Astrocyte of the spinal cord (primary cell): ENCODE measurements at regions not wholly inside any gene's neighbourhood (a gene's known extent, or its start where the extent isn't known, plus 50 kb on each side); places are given as distances from the start of the nearest gene placed in this dataset.
"Not testable (repeated sequence)": the region's sequence is repeated elsewhere in the genome, so short reads cannot be mapped to it uniquely, and the experiment has no call there.

ENCODE experiments used
- DNase-seq: peaks from one replicate; pipeline ENCODE4 v3.0.0; 2011; ENCODE audit warnings: low read depth, low spot score
- H3K4me3 ChIP-seq: 2 replicates; pipeline ENCODE4 v1.5.1; 2011; ENCODE audit warnings: low read depth, mild to moderate bottlenecking, low read length, moderate library complexity
- in situ Hi-C: cut with HindIII; loops from 2 replicates; pipeline ENCODE4 v1.10.0; 2017; ENCODE audit warnings: low sequenced_read_pairs
- TF ChIP-seq, protein P1 (sequence below): IDR thresholded peaks from 2 replicates; pipeline ENCODE4 v1.5.1; 2012; ENCODE audit warnings: low read depth, mild to moderate bottlenecking, low read length, inconsistent platforms

DNA sequence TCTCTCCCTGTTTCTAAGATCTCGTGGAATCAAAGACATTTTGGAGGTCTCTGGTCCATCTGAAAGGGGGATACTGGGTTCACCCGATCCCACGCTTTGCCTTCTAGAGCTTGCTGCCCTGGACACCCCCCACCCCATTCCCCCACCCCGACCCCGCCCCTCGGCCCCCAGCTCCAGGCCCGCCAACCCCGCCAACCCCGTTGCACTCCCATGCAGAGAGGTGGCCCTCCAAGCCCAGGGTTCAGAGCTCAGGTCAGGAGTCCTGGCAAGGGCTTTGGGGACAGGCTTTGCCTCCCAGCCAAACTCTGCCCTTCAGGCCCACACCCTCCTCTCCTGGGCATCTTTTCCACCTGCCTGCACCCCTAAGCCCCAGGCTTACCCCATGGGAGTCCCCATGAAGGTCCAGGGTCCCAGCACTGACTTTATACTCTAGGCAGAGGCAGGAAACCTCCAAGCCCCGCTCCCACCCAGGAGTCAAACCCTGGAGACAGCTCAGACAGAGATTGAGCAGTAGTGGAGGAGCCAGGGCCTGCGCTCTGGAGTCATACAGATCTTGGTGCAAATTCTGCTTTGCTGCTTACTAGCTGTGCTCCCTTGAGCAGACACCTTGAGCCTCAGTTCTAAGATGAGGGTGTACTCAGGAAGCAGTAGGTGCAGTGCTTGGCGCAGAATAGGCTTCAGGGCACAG lies 155.9 kb downstream of the FOXD2 start:
- no peak overlapping the region for H3K4me3 ChIP-seq
- TF ChIP-seq, protein P1, sequence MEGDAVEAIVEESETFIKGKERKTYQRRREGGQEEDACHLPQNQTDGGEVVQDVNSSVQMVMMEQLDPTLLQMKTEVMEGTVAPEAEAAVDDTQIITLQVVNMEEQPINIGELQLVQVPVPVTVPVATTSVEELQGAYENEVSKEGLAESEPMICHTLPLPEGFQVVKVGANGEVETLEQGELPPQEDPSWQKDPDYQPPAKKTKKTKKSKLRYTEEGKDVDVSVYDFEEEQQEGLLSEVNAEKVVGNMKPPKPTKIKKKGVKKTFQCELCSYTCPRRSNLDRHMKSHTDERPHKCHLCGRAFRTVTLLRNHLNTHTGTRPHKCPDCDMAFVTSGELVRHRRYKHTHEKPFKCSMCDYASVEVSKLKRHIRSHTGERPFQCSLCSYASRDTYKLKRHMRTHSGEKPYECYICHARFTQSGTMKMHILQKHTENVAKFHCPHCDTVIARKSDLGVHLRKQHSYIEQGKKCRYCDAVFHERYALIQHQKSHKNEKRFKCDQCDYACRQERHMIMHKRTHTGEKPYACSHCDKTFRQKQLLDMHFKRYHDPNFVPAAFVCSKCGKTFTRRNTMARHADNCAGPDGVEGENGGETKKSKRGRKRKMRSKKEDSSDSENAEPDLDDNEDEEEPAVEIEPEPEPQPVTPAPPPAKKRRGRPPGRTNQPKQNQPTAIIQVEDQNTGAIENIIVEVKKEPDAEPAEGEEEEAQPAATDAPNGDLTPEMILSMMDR, result no peak
- no peak for DNase-seq
- in situ Hi-C loops, result no loop called here

GRCh38 chr1:47594627-47595026 lies 156.8 kb downstream of the FOXD2 start:
- no peak overlapping the region for H3K4me3 ChIP-seq
- no peak for DNase-seq
- TF ChIP-seq, protein P1, result no peak
- in situ Hi-C loops, result no loop called here

DNA sequence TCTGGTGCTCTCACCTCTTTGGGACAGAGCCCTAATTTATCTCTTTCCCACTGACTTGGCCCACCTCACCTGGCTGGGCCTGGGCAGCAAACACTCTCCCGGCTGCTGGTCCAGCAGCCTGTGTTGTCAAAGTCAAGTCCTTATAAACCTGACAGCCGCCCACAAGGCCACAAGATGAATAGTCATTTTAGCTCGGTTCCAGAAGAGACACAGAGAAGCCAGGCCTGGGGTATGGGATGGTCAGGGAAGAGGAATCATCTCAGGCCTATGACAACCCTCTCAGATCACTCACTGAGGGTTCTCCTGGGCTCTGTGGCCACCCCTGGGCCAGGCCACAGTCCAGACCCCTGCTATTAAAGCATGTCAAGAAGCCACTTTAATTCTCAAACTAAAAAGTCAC lies 158.5 kb downstream of the FOXD2 start:
- TF ChIP-seq, protein P1, result no peak
- H3K4me3 ChIP-seq, result no peak overlapping the region
- in situ Hi-C loops, result no loop called here
- DNase-seq, result no peak

GRCh38 chr1:47598357-47598756 lies 160.5 kb downstream of the FOXD2 start:
- DNase-seq, result no peak
- TF ChIP-seq, protein P1, result no peak
- in situ Hi-C loops, result no loop called here
- no peak overlapping the region for H3K4me3 ChIP-seq

- no peak overlapping the region for H3K4me3 ChIP-seq
- DNase-seq, result no peak
- TF ChIP-seq, protein P1, result no peak
- in situ Hi-C loops, result no loop called here
Measured at GRCh38 chr1:47599777-47600176, 161.9 kb downstream of the FOXD2 start.

DNA sequence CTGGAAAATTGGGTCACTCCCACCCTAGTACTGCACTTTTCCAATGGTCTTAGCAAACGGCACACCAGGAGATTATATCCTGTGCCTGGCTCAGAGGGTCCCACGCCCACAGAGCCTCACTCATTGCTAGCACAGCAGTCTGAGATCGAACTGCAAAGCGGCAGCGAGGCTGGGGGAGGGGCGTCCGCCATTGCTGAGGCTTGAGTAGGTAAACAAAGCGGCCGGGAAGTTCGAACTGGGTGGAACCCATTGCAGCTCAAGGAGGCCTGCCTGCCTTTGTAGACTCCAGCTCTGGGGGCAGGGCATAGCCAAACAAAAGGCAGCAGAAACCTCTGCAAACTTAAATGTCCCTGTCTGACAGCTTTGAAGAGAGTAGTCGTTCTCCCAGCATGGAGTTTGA lies 164.6 kb downstream of the FOXD2 start:
- H3K4me3 ChIP-seq, DNase-seq, in situ Hi-C loops: not testable (repeated sequence)

GRCh38 chr1:47604869-47605268 lies 167.0 kb downstream of the FOXD2 start:
- DNase-seq, in situ Hi-C loops, H3K4me3 ChIP-seq: not testable (repeated sequence)
